Testis (tissue), 2 donors: ENCODE measurements at regions not wholly inside any gene's neighbourhood (a gene's known extent, or its start where the extent isn't known, plus 50 kb on each side); places are given as distances from the start of the nearest gene placed in this dataset.

Experiments
- DNase-seq: peaks from one replicate; pipeline ENCODE4 v3.0.0-alpha.2; 2019
- H3K27ac ChIP-seq, 2 donors: fragments of 200-600 bp; sonication (generic); one replicate each; pipeline ENCODE4 v1.5.1; 2019
- H3K27me3 ChIP-seq: fragments of 200-600 bp; sonication (generic); one replicate; pipeline ENCODE4 v1.5.1; 2019
- H3K36me3 ChIP-seq: fragments of 200-600 bp; sonication (generic); one replicate; pipeline ENCODE4 v1.5.1; 2017; ENCODE audit warnings: low read depth; ENCODE audit errors: missing control alignments
- H3K4me1 ChIP-seq: fragments of 200-600 bp; sonication (generic); one replicate; pipeline ENCODE4 v1.5.1; 2019
- H3K4me3 ChIP-seq, 2 donors: fragments of 200-600 bp; sonication (generic); one replicate each; pipeline ENCODE4 v1.5.1; 2017 to 2019
- H3K9me3 ChIP-seq: fragments of 200-600 bp; sonication (generic); one replicate; pipeline ENCODE4 v1.5.1; 2017
- POLR2A ChIP-seq: fragments of 450-650 bp; IDR thresholded peaks from one replicate; pipeline ENCODE4 v1.6.1; 2017; ENCODE audit warnings: antibody characterized with exemption, mild to moderate bottlenecking, moderate library complexity
- WGBS, 2 donors: methylation state at CpG; one replicate each; pipeline ENCODE4 v1.1.5; 2018; 5-methylcytosine and 5-hydroxymethylcytosine counted together
- intact Hi-C: fragments of 100-400 bp; cut with DNase I; formaldehyde crosslinking; loops from one replicate; pipeline ENCODE4 v1.15.1; 2023; ENCODE audit warnings: low total_unique reads
- TF ChIP-seq, protein P1 (sequence below), 3 experiments: fragments of 450-650 bp in 2 of 3; fragments of 200-600 bp in 1 of 3; sonication (generic) in 1 of 3; IDR thresholded peaks; one replicate each; pipeline ENCODE4 v1.5.1; 2016 to 2019; ENCODE audit warnings: antibody characterized with exemption in 3 of 3, mild to moderate bottlenecking in 2 of 3, moderate library complexity in 1 of 3

GRCh38 chr2:122322815-122323214, 567.4 kb downstream of the TSN start:
- no peaks in the 10 kb centered on the region for H3K27me3 ChIP-seq
- no peaks in the 10 kb centered on the region for H3K36me3 ChIP-seq
- intact Hi-C loops = no loop called here
- H3K4me3 ChIP-seq = no peak overlapping the region
- DNase-seq = no peak
- H3K9me3 ChIP-seq = no peaks in the 10 kb centered on the region
- H3K4me1 ChIP-seq = no peaks in the 10 kb centered on the region
- TF ChIP-seq POLR2A = no peak
- TF ChIP-seq, protein P1, sequence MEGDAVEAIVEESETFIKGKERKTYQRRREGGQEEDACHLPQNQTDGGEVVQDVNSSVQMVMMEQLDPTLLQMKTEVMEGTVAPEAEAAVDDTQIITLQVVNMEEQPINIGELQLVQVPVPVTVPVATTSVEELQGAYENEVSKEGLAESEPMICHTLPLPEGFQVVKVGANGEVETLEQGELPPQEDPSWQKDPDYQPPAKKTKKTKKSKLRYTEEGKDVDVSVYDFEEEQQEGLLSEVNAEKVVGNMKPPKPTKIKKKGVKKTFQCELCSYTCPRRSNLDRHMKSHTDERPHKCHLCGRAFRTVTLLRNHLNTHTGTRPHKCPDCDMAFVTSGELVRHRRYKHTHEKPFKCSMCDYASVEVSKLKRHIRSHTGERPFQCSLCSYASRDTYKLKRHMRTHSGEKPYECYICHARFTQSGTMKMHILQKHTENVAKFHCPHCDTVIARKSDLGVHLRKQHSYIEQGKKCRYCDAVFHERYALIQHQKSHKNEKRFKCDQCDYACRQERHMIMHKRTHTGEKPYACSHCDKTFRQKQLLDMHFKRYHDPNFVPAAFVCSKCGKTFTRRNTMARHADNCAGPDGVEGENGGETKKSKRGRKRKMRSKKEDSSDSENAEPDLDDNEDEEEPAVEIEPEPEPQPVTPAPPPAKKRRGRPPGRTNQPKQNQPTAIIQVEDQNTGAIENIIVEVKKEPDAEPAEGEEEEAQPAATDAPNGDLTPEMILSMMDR (IDR thresholded peaks at IDR 0.05) = no peak
- H3K27ac ChIP-seq = no peak overlapping the region
- 77 to 79% methylated on average over 3 of the region's 3 CpGs for WGBS, 2 donors

DNA sequence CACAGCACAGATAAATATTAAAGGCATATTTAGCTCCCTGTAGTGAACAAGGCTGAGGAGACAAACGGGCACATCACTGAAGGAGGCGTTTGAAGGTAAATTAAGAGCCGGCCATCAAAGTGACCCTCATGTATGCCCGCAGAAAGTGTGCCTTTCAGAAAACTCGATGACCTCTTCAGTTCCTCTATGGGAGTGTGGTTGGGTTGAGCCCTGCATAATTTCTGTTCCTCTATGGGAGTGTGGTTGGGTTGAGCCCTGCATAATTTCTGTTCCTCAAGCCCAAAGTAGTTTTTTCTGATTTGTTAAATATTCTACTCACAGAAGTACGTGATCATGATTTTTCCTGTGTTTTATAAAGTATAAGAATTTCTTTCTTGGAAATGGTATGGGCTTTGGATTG, 568.5 kb downstream of the TSN start:
- no peaks in the 10 kb centered on the region for H3K27me3 ChIP-seq
- H3K9me3 ChIP-seq = no peaks in the 10 kb centered on the region
- H3K4me3 ChIP-seq = no peak overlapping the region
- no peaks in the 10 kb centered on the region for H3K4me1 ChIP-seq
- intact Hi-C loops = no loop called here
- 82 to 84% methylated on average over 6 of the region's 6 CpGs for WGBS, 2 donors
- DNase-seq = no peak
- H3K27ac ChIP-seq = no peak overlapping the region
- H3K36me3 ChIP-seq = no peaks in the 10 kb centered on the region
- TF ChIP-seq, protein P1 (IDR thresholded peaks at IDR 0.05) = no peak
- no peak for TF ChIP-seq POLR2A

DNA sequence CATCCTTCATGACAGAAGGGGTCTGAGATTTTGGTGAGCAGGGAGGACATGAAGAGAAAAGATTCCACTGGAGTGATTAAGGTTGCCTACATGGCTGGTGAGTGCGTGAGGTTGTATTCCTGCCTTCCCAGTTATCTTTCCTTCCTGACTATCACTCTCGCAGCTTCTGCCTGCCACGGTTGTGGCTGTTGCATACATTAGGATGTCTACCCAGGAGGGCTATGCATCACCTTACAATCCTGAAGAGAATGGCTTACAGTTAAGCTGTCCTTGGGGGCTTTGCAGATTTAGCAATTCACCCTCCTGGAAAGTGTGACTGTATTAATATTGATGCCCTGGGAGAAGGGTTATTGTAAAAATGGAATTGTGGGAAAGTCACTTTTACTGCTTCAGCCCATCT, 571.0 kb downstream of the TSN start:
- no peaks in the 10 kb centered on the region for H3K9me3 ChIP-seq
- H3K4me1 ChIP-seq = no peaks in the 10 kb centered on the region
- no peak overlapping the region for H3K4me3 ChIP-seq
- WGBS, 2 donors = 65 to 85% methylated on average over 3 of the region's 3 CpGs
- intact Hi-C loops = no loop called here
- no peak for DNase-seq
- no peak for TF ChIP-seq POLR2A
- TF ChIP-seq, protein P1 (IDR thresholded peaks at IDR 0.05) = no peak
- no peaks in the 10 kb centered on the region for H3K36me3 ChIP-seq
- no peak overlapping the region for H3K27ac ChIP-seq
- no peaks in the 10 kb centered on the region for H3K27me3 ChIP-seq

- 68 to 81% methylated on average over 4 of the region's 4 CpGs for WGBS, 2 donors
- Histone ChIP-seq H3K4me1 (no peaks in the 10 kb centered on the region), H3K4me3 (no peak overlapping the region), H3K27ac (no peak overlapping the region), H3K9me3 (no peaks in the 10 kb centered on the region), H3K27me3 (no peaks in the 10 kb centered on the region), H3K36me3 (no peaks in the 10 kb centered on the region)
- intact Hi-C loops = no loop called here
- TF ChIP-seq POLR2A = no peak
- TF ChIP-seq, protein P1 (IDR thresholded peaks at IDR 0.05) = no peak
- DNase-seq = no peak
These were observed 573.4 kb downstream of the TSN start for GRCh38 chr2:122328816-122329215.

- 74 to 80% methylated on average over 2 of the region's 2 CpGs for WGBS, 2 donors
- H3K4me1 ChIP-seq = no peaks in the 10 kb centered on the region
- H3K4me3 ChIP-seq = no peak overlapping the region
- TF ChIP-seq, protein P1 (IDR thresholded peaks at IDR 0.05) = no peak
- TF ChIP-seq POLR2A = no peak
- H3K27me3 ChIP-seq = no peaks in the 10 kb centered on the region
- no peaks in the 10 kb centered on the region for H3K9me3 ChIP-seq
- H3K27ac ChIP-seq = no peak overlapping the region
- DNase-seq = no peak
- intact Hi-C loops = no loop called here
- no peaks in the 10 kb centered on the region for H3K36me3 ChIP-seq
These were observed 573.8 kb downstream of the TSN start for GRCh38 chr2:122329278-122329677.
